HG02884 (cell line): ENCODE measurements at regions not wholly inside any gene's neighbourhood (a gene's known extent, or its start where the extent isn't known, plus 50 kb on each side); places are given as distances from the start of the nearest gene placed in this dataset.

ENCODE experiments used
- ATAC-seq: cut with Tn5 transposase; IDR thresholded peaks from one replicate; pipeline ENCODE4 v1.9.1; 2021; ENCODE audit warnings: mild to moderate bottlenecking, moderate library complexity; ENCODE audit not compliant: unreplicated experiment

- no peak for ATAC-seq
Observed at GRCh38 chr1:4086085-4086850, 186.2 kb upstream of the C1orf174 start.

GRCh38 chr1:4086921-4087320, 186.8 kb upstream of the C1orf174 start:
- ATAC-seq, result no peak

GRCh38 chr1:4087530-4088420, 187.7 kb upstream of the C1orf174 start:
- no peak for ATAC-seq

DNA sequence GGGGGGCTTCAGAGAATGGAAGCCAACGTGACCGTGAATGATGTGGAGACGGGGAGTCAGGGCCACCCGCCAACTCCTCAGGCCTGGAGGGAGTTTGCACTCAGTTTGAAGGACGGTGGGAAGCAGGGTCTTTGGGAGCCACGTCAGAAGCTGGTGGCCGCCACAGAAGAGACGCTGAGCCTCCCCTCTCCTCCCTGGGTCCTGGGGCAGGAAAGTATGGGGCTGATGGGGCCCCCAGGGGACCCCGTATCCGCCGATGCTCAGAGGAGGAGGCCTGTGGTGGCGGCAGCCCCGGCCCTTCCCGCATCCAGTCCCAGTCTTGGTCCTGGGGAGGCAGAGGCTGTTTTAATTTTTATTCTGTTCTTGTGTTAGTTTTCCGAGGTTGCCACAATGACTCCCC, 188.6 kb upstream of the C1orf174 start:
- ATAC-seq, result no peak

GRCh38 chr1:4089421-4090175, 189.5 kb upstream of the C1orf174 start:
- no peak for ATAC-seq

GRCh38 chr1:4090556-4090955, 190.5 kb upstream of the C1orf174 start:
- ATAC-seq, result no peak

DNA sequence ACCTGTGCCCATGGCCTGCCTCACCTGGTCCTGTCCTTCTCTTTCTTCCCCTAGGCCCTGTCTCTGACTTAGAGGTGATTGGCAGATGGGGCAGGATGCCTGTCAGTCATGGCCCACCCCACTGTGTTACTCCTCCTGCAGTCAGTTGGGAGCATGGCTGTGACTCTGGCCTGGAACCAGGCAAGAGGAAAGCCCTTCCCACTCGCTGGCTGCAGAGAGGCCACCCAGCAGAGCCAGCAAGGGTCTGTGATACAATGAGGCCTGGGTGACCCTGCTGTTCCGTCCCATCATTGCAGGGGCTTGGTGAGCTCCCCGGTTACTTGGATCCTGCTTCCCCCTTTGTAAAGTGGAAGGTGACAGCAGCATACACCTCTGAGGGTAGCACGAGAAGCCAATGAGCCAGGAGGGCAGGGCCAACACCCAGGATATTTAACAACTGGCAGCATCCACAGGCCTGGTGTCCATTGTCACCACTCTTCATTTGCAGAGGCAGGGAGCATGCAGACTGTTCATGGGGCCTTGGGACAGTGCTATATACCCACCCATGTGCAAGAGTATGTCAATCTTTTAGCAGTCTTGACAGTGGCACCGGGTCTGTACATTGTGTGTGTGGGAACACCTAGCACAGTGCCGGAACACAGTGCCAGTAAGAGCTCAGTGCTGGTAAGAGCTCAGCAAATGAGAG, 191.0 kb upstream of the C1orf174 start:
- ATAC-seq, result no peak

- ATAC-seq, result no peak
Observed at GRCh38 chr1:4091996-4092395, 191.9 kb upstream of the C1orf174 start.

- ATAC-seq, result no peak
Observed at GRCh38 chr1:4093856-4094565, 193.9 kb upstream of the C1orf174 start.

- no peak for ATAC-seq
Observed at GRCh38 chr1:4095433-4095971, 195.4 kb upstream of the C1orf174 start.

GRCh38 chr1:4101459-4102161, 201.5 kb upstream of the C1orf174 start:
- ATAC-seq, result no peak

DNA sequence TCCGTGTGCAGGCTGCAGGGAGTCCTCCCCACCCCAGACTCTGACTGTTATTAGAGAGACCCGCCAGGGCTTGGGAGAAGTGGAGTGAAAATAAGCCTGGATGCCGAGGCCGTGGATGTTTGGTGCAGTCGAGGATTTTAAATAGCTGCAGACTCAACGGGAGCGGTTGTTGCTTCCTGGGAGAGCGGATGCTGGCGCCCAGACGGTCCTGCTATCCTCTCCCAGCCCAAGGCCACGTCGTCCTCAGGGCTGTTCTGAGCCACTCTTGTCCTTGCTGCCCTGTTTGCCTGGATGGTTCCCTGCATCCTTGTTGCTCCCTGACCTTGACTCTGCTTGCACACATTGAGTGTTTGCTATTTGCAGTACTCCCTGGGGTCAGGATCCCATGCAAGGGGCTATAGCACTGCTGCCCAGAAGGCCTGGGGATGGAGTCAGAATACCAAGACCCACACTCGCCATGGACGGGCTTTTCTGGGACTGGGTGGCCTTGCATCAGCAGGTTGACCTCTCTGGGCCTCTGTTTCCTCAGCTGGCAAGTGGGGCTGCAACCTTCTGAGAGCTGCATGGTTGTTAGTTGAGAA, 205.3 kb upstream of the C1orf174 start:
- no peak for ATAC-seq

- ATAC-seq, result no peak
Observed at GRCh38 chr1:4106731-4107130, 206.7 kb upstream of the C1orf174 start.

DNA sequence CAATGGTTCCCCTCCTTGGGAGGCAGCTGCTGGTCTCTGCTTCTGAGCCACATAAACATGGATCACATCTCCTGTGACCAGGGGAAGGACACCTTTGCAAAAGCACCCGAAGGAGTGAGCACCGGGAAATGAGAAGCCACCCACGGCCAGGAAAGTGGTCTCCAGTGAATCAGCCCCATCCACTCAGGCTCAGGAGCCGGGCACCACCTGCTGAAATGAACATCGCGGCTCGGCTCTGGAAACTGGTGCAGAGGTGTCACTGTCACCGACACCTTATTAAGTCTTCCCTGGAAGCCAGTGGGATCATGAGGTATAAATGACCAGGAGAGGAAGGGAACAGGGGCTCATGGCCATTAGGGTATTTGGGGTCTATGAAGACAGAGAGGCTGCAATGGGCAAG, 207.2 kb upstream of the C1orf174 start:
- ATAC-seq, result no peak

GRCh38 chr1:4108331-4108730, 208.3 kb upstream of the C1orf174 start:
- no peak for ATAC-seq

GRCh38 chr1:4108758-4109627, 208.9 kb upstream of the C1orf174 start:
- ATAC-seq, result no peak

DNA sequence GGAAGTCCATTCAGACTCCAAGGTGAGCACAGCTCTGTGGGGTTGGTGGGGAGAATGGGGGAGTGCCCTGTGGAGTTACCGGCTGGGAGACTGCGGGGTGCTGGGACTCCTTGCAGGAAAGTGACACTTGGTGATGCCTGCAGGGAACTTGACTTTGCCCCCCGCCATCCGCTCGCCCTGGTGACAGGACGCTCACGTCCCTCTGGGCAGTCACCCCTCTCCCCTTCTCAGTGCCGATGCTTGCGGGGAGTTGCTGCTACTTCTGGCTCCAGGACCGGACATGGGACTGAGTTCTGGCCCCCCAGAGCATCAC, 209.5 kb upstream of the C1orf174 start:
- ATAC-seq, result no peak

DNA sequence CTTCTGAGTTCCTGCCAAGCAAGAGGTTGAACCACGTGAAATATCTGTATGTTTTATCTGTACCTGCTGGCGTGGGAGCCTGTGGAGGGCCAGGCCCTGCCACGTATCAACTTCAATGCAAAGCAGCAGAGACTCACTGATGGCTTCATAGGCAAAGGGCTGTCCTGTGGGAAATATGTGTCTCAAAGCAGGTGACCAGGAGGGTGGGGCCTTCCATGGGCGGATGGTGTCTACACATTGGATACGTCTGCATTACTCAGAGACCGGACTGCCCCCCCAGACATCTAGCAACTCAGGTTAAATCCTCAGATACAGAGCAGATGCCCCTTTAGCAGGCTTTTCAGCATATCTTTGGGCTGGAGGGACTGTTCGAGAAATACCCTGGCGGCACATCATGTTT, 210.8 kb upstream of the C1orf174 start:
- ATAC-seq, result no peak
